HCT116 (cell line): ENCODE measurements at regions not wholly inside any gene's neighbourhood (a gene's known extent, or its start where the extent isn't known, plus 50 kb on each side); places are given as distances from the start of the nearest gene placed in this dataset.

ENCODE experiments used
- ATAC-seq: fragments of 200-7000 bp; cut with Tn5 transposase; 2 replicates; pipeline ENCODE4 v1.9.1; 2020; ENCODE audit warnings: mild to moderate bottlenecking, moderate library complexity
- BruUV-seq: library from RNA; stranded (reverse); fragments of 400-500 nt; replicated peaks from 2 replicates; lab custom pipeline; 2021; lab: Mats Ljungman, UMichigan
- CTCF ChIA-PET: fragments of 300-600 bp; sonication (Branson Sonifier 250); formaldehyde crosslinking; loops from one replicate; lab custom pipeline; 2021; ENCODE audit warnings: antibody characterized with exemption; lab: Charles Lee
- POLR2A ChIA-PET: fragments of 300-600, 350-600 bp; sonication (Branson Sonifier 250); formaldehyde crosslinking; loops from one replicate; lab custom pipeline; 2021; ENCODE audit warnings: antibody characterized with exemption; lab: Charles Lee
- RAD21 ChIA-PET, 2 experiments: fragments of 300-600 bp; sonication (Branson Sonifier 250); formaldehyde crosslinking; loops; one replicate each; lab custom pipeline; 2023; ENCODE audit warnings: low total read pairs in 2 of 2; ENCODE audit not compliant: uncharacterized antibody in 2 of 2, unreplicated experiment in 2 of 2, low non-redundant PET in 1 of 2; lab: Charles Lee
- DNase-seq: peaks from one replicate; pipeline ENCODE4 v3.0.0-alpha.2; 2010; ENCODE audit warnings: low read depth, low spot score
- H2AFZ ChIP-seq: fragments of 200-600 bp; shearing (Covaris generic), sonication (generic); 2 replicates; pipeline ENCODE4 v1.6.1; 2017; ENCODE audit warnings: low read depth, mixed run types, mixed read lengths, antibody characterized with exemption, low read length; ENCODE audit not compliant: poor library complexity, severe bottlenecking
- H3K27ac ChIP-seq: 2 replicates; pipeline ENCODE4 v1.5.1; 2012; ENCODE audit warnings: low read depth, low read length
- H3K27me3 ChIP-seq: fragments of 200-600 bp; sonication (generic); 2 replicates; pipeline ENCODE4 v1.6.1; 2016; ENCODE audit warnings: mixed run types, low read length, mixed read lengths; ENCODE audit not compliant: insufficient read depth
- H3K36me3 ChIP-seq, 2 experiments: fragments of 200-500 bp in 1 of 2; fragments of 200-600 bp in 1 of 2; sonication (Bioruptor generic) in 1 of 2; sonication (generic) in 1 of 2; 2 replicates each; pipeline versions ENCODE4 v1.5.1 to v1.6.1; 2014 to 2016; ENCODE audit warnings: low read length in 2 of 2, inconsistent platforms in 1 of 2, mixed read lengths in 1 of 2, mixed run types in 1 of 2; ENCODE audit not compliant: insufficient read depth in 2 of 2, control insufficient read depth in 1 of 2
- H3K4me1 ChIP-seq, 2 experiments: fragments of 200-600 bp in 1 of 2; sonication (generic) in 1 of 2; 2 replicates each; pipeline versions ENCODE4 v1.5.1 to v1.6.1; 2012 to 2017; ENCODE audit warnings: low read length in 2 of 2, inconsistent platforms in 1 of 2, mild to moderate bottlenecking in 1 of 2, mixed read lengths in 1 of 2, mixed run types in 1 of 2, moderate library complexity in 1 of 2; ENCODE audit not compliant: insufficient read depth in 2 of 2, control insufficient read depth in 1 of 2
- H3K4me2 ChIP-seq: fragments of 200-600 bp; sonication (generic); 2 replicates; pipeline ENCODE4 v1.6.1; 2017; ENCODE audit warnings: mixed run types, low read length, mixed read lengths
- H3K4me3 ChIP-seq, 2 experiments: fragments of 200-600 bp in 1 of 2; sonication (generic) in 1 of 2; replicated peaks in 1 of 2; 2 replicates each; pipeline ENCODE4 v1.5.1; 2011 to 2016; ENCODE audit warnings: low read length in 2 of 2, control low read depth in 1 of 2, low read depth in 1 of 2, mild to moderate bottlenecking in 1 of 2, mixed read lengths in 1 of 2, mixed run types in 1 of 2
- H3K79me2 ChIP-seq: fragments of 200-600 bp; sonication (generic); 2 replicates; pipeline ENCODE4 v1.6.1; 2017; ENCODE audit warnings: mild to moderate bottlenecking, mixed run types, low read length, moderate library complexity, mixed read lengths; ENCODE audit not compliant: insufficient read depth
- H3K9ac ChIP-seq: fragments of 200-600 bp; sonication (generic); 2 replicates; pipeline ENCODE4 v1.6.1; 2016; ENCODE audit warnings: low read length, mixed read lengths
- H3K9me2 ChIP-seq: fragments of 200-600 bp; sonication (generic), shearing (Covaris generic); 2 replicates; pipeline ENCODE4 v1.6.1; 2017; ENCODE audit warnings: mixed run types, mild to moderate bottlenecking, moderate library complexity; ENCODE audit not compliant: insufficient read depth
- H3K9me3 ChIP-seq, 2 experiments: fragments of 200-500 bp in 1 of 2; fragments of 200-600 bp in 1 of 2; sonication (Bioruptor generic) in 1 of 2; sonication (generic) in 1 of 2; 2 replicates each; pipeline ENCODE4 v1.6.1; 2014 to 2017; ENCODE audit warnings: low read length in 2 of 2, mixed read lengths in 2 of 2, inconsistent platforms in 1 of 2, low read depth in 1 of 2, mild to moderate bottlenecking in 1 of 2, mixed run types in 1 of 2, moderate library complexity in 1 of 2; ENCODE audit not compliant: control insufficient read depth in 1 of 2, insufficient read depth in 1 of 2
- H4K20me1 ChIP-seq: fragments of 200-600 bp; sonication (generic), shearing (Covaris generic); 2 replicates; pipeline ENCODE4 v1.6.1; 2017; ENCODE audit warnings: mixed run types, mild to moderate bottlenecking, moderate library complexity; ENCODE audit not compliant: insufficient read depth
- CBX3 ChIP-seq: IDR thresholded peaks from 2 replicates; pipeline ENCODE4 v1.6.1; 2012; ENCODE audit warnings: low read depth
- EGR1 ChIP-seq: IDR thresholded peaks from 2 replicates; pipeline ENCODE4 v1.6.1; 2012; ENCODE audit warnings: low read depth
- EZH2 ChIP-seq: fragments of 200-600 bp; sonication (generic); IDR thresholded peaks from 2 replicates; pipeline ENCODE4 v1.6.1; 2017; ENCODE audit warnings: antibody characterized with exemption, mixed run types
- EZH2phosphoT487 ChIP-seq: fragments of 200-600 bp; IDR thresholded peaks from 2 replicates; pipeline ENCODE4 v1.6.1; 2018; ENCODE audit warnings: antibody characterized with exemption, borderline replicate concordance
- FOSL1 ChIP-seq: IDR thresholded peaks from 2 replicates; pipeline ENCODE4 v1.6.1; 2012; ENCODE audit warnings: low read depth
- POLR2A ChIP-seq: IDR thresholded peaks from 2 replicates; pipeline ENCODE4 v1.7.0; 2011; ENCODE audit warnings: borderline replicate concordance; ENCODE audit not compliant: insufficient read depth, insufficient read length; ENCODE audit errors: extremely low read depth
- POLR2AphosphoS5 ChIP-seq: IDR thresholded peaks from 2 replicates; pipeline ENCODE4 v1.6.1; 2011; ENCODE audit warnings: mild to moderate bottlenecking, low read depth, low read length, moderate library complexity
- RAD21 ChIP-seq: IDR thresholded peaks from 2 replicates; pipeline ENCODE4 v1.6.1; 2012; ENCODE audit warnings: low read depth, mild to moderate bottlenecking
- SIN3A ChIP-seq: IDR thresholded peaks from 2 replicates; pipeline ENCODE4 v1.6.1; 2012; ENCODE audit warnings: low read depth
- SP1 ChIP-seq: IDR thresholded peaks from 2 replicates; pipeline ENCODE4 v1.6.1; 2012; ENCODE audit warnings: low read depth
- TCF7L2 ChIP-seq: IDR thresholded peaks from 2 replicates; pipeline ENCODE4 v1.7.0; 2011; ENCODE audit warnings: borderline replicate concordance, inconsistent platforms; ENCODE audit not compliant: insufficient read depth, insufficient read length; ENCODE audit errors: extremely low read depth
- ZFX ChIP-seq: fragments of 450-650 bp; IDR thresholded peaks from 2 replicates; pipeline ENCODE4 v1.6.1; 2017
- ZNF274 ChIP-seq: fragments of 200-500 bp; sonication (Bioruptor generic); IDR thresholded peaks from 2 replicates; pipeline ENCODE4 v1.6.1; 2014; ENCODE audit warnings: mild to moderate bottlenecking, low read depth, low read length, inconsistent platforms
- intact Hi-C: fragments of 100-400 bp; cut with micrococcal nuclease; formaldehyde crosslinking; loops from 2 replicates; pipeline ENCODE4 v1.10.0; 2022
- TF ChIP-seq, protein P1 (sequence below): IDR thresholded peaks from 2 replicates; pipeline ENCODE4 v1.6.1; 2011; ENCODE audit warnings: mild to moderate bottlenecking, low read length, moderate library complexity; ENCODE audit not compliant: insufficient replicate concordance; ENCODE audit errors: extremely low read depth
- TF ChIP-seq, protein P2 (sequence below): IDR thresholded peaks from 2 replicates; pipeline ENCODE4 v1.6.1; 2012
- TF ChIP-seq, protein P3 (sequence below): IDR thresholded peaks from 2 replicates; pipeline ENCODE4 v1.6.1; 2012
- TF ChIP-seq, protein P4 (sequence below), 3 experiments: fragments of 200-600 bp in 1 of 3; sonication (generic) in 1 of 3; IDR thresholded peaks in 2 of 3; conservative IDR thresholded peaks in 1 of 3; 2 replicates each; pipeline ENCODE4 v1.5.1; 2012 to 2017; ENCODE audit warnings: low read depth in 2 of 3, low read length in 2 of 3, antibody characterized with exemption in 1 of 3, borderline replicate concordance in 1 of 3, control low read depth in 1 of 3, mild to moderate bottlenecking in 1 of 3, mixed read lengths in 1 of 3, mixed run types in 1 of 3, moderate library complexity in 1 of 3; ENCODE audit not compliant: insufficient read depth in 1 of 3

DNA sequence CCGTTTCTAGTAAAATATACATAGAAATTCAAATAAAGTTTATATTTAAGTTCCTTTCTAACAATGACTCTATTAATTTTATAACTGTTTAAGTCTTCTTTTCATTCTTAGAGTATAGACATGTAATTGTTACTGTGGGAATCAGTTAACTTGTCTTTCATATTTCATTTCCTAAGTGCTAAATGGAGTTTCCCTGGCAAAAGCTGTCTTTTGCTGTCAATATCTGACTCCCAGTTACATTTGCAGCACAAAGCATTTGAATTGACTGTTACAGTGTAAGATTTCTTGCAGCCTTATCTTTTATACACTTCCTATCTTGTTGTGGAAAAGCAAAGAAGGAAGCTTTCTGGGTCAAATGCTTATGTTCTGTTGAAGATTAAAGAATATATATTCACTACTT is 1026.3 kb downstream of the CDH9 start:
- no peak overlapping the region for H2AFZ ChIP-seq
- no peaks in the 10 kb centered on the region for H3K4me1 ChIP-seq
- ChIA-PET RAD21 (no interaction called here), POLR2A (no interaction called here)
- H3K9me2 ChIP-seq, result no peaks in the 10 kb centered on the region
- no peak overlapping the region for H3K27ac ChIP-seq
- no peaks in the 10 kb centered on the region for H3K79me2 ChIP-seq
- intact Hi-C loops, result no loop called here
- DNase-seq, result no peak
- H3K9me3 ChIP-seq, result peaks cover 0 to 18% of the 10 kb centered on the region in 2 experiments; a peak in 3 of 4 replicates
- TF ChIP-seq, protein P1, sequence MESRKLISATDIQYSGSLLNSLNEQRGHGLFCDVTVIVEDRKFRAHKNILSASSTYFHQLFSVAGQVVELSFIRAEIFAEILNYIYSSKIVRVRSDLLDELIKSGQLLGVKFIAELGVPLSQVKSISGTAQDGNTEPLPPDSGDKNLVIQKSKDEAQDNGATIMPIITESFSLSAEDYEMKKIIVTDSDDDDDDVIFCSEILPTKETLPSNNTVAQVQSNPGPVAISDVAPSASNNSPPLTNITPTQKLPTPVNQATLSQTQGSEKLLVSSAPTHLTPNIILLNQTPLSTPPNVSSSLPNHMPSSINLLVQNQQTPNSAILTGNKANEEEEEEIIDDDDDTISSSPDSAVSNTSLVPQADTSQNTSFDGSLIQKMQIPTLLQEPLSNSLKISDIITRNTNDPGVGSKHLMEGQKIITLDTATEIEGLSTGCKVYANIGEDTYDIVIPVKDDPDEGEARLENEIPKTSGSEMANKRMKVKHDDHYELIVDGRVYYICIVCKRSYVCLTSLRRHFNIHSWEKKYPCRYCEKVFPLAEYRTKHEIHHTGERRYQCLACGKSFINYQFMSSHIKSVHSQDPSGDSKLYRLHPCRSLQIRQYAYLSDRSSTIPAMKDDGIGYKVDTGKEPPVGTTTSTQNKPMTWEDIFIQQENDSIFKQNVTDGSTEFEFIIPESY, result no peak
- no peak for TF ChIP-seq FOSL1
- TF ChIP-seq POLR2AphosphoS5, result no peak
- TF ChIP-seq SIN3A, result no peak
- TF ChIP-seq, all 23 proteins: peak for 0
- CTCF ChIA-PET, result no interaction called here
- H3K27me3 ChIP-seq, result no peaks in the 10 kb centered on the region
- no peaks in the 10 kb centered on the region for H3K36me3 ChIP-seq
- H4K20me1 ChIP-seq, result no peaks in the 10 kb centered on the region
- no TSS peak for BruUV-seq
- ATAC-seq, result no peak
- no peak overlapping the region for H3K9ac ChIP-seq
- no peak overlapping the region for H3K4me3 ChIP-seq
- no peak overlapping the region for H3K4me2 ChIP-seq

DNA sequence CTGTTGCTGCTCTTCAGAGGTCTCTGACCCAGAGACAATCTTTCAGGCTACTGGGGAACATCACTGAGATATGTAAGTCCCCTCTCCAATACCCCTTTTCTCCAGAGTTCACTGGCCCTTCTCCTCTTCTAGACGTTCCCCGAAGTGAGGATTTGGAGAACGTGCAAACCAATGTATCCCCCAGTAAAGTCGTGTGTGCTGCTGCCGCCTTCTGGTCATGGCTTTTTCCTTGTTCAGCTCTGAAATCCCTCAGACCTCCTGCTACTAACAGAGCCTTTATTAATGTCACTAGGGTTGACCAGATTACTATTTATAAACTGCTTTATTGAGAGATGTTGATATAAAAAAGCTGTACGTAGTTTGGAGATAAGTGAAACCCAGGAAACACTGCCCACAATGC is 1028.6 kb downstream of the CDH9 start:
- no peak overlapping the region for H3K4me2 ChIP-seq
- TF ChIP-seq ZFX, result no peak
- TF ChIP-seq EZH2phosphoT487, result no peak
- no peak for TF ChIP-seq ZNF274
- TF ChIP-seq, protein P2, sequence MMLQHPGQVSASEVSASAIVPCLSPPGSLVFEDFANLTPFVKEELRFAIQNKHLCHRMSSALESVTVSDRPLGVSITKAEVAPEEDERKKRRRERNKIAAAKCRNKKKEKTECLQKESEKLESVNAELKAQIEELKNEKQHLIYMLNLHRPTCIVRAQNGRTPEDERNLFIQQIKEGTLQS, result no peak
- no peak for TF ChIP-seq POLR2A
- TF ChIP-seq, protein P3, sequence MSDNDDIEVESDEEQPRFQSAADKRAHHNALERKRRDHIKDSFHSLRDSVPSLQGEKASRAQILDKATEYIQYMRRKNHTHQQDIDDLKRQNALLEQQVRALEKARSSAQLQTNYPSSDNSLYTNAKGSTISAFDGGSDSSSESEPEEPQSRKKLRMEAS, result no peak
- TF ChIP-seq TCF7L2, result no peak
- TF ChIP-seq, protein P4, sequence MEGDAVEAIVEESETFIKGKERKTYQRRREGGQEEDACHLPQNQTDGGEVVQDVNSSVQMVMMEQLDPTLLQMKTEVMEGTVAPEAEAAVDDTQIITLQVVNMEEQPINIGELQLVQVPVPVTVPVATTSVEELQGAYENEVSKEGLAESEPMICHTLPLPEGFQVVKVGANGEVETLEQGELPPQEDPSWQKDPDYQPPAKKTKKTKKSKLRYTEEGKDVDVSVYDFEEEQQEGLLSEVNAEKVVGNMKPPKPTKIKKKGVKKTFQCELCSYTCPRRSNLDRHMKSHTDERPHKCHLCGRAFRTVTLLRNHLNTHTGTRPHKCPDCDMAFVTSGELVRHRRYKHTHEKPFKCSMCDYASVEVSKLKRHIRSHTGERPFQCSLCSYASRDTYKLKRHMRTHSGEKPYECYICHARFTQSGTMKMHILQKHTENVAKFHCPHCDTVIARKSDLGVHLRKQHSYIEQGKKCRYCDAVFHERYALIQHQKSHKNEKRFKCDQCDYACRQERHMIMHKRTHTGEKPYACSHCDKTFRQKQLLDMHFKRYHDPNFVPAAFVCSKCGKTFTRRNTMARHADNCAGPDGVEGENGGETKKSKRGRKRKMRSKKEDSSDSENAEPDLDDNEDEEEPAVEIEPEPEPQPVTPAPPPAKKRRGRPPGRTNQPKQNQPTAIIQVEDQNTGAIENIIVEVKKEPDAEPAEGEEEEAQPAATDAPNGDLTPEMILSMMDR (IDR thresholded peaks at IDR 0.05 in 2 of 3, conservative IDR thresholded peaks at IDR 0.05 in 1 of 3; ENCODE audit: borderline replicate concordance in 1 of 3, insufficient read depth in 1 of 3, low read depth in 2 of 3, low read length in 2 of 3), result no peak
- no peak for TF ChIP-seq RAD21
- TF ChIP-seq EZH2, result no peak
- TF ChIP-seq POLR2AphosphoS5, result no peak
- no peak for TF ChIP-seq CBX3
- TF ChIP-seq SP1, result no peak
- TF ChIP-seq FOSL1, result no peak
- TF ChIP-seq EGR1, result no peak
- no peaks in the 10 kb centered on the region for H3K36me3 ChIP-seq
- H3K9ac ChIP-seq, result no peak overlapping the region
- ChIA-PET RAD21 (no interaction called here), CTCF (no interaction called here), POLR2A (no interaction called here)
- intact Hi-C loops, result no loop called here
- ATAC-seq (no peak), DNase-seq (no peak)
- BruUV-seq, result no TSS peak
- H3K27me3 ChIP-seq, result no peaks in the 10 kb centered on the region
- no peak overlapping the region for H3K27ac ChIP-seq
- H3K9me3 ChIP-seq, result peaks cover 3 to 12% of the 10 kb centered on the region in 2 experiments
- no peak overlapping the region for H2AFZ ChIP-seq
- no peaks in the 10 kb centered on the region for H3K79me2 ChIP-seq
- no peaks in the 10 kb centered on the region for H4K20me1 ChIP-seq
- no peak overlapping the region for H3K4me3 ChIP-seq
- no peaks in the 10 kb centered on the region for H3K4me1 ChIP-seq
- no peaks in the 10 kb centered on the region for H3K9me2 ChIP-seq
